SK-N-SH (cell line): ENCODE measurements at regions not wholly inside any gene's neighbourhood (a gene's known extent, or its start where the extent isn't known, plus 50 kb on each side); places are given as distances from the start of the nearest gene placed in this dataset.

ENCODE experiments used
- CTCF ChIA-PET: fragments of 300-600, 350-600 bp; formaldehyde crosslinking; extraction: SDS; loops from one replicate; lab custom pipeline; 2021; lab: Yijun Ruan, JAX
- POLR2A ChIA-PET: fragments of 350-600 bp; sonication (Branson Sonifier 250); formaldehyde crosslinking; extraction: SDS; loops from one replicate; lab custom pipeline; 2020; ENCODE audit warnings: antibody characterized with exemption, inconsistent platforms; lab: Yijun Ruan, JAX
- DNase-seq: peaks from one replicate; pipeline ENCODE4 v3.0.0; 2012
- H2AFZ ChIP-seq: fragments of 200-600 bp; sonication (generic); 2 replicates; pipeline ENCODE4 v1.8.1; 2016; ENCODE audit warnings: antibody characterized with exemption, mild to moderate bottlenecking, low read depth
- H3F3A ChIP-seq: fragments of 200-600 bp; sonication (generic); replicated peaks from 2 replicates; pipeline ENCODE3; 2016; ENCODE audit warnings: antibody characterized with exemption, mild to moderate bottlenecking; ENCODE audit not compliant: insufficient read depth
- H3K27ac ChIP-seq, 2 experiments: fragments of 200-500 bp in 1 of 2; fragments of 200-600 bp in 1 of 2; sonication (Bioruptor generic) in 1 of 2; sonication (generic), shearing (Covaris generic) in 1 of 2; 2 replicates each; pipeline versions ENCODE4 v1.5.1 to v1.6.1; 2014 to 2016; ENCODE audit warnings: low read depth in 2 of 2, inconsistent platforms in 1 of 2, low read length in 1 of 2, mild to moderate bottlenecking in 1 of 2, mixed read lengths in 1 of 2
- H3K27me3 ChIP-seq: fragments of 200-600 bp; sonication (generic), shearing (Covaris generic); 2 replicates; pipeline ENCODE4 v1.6.1; 2016; ENCODE audit warnings: mixed run types; ENCODE audit not compliant: insufficient read depth
- H3K36me3 ChIP-seq, 2 experiments: fragments of 200-500 bp in 1 of 2; fragments of 200-600 bp in 1 of 2; sonication (Bioruptor generic) in 1 of 2; sonication (generic) in 1 of 2; replicated peaks in 1 of 2; 2 replicates each; pipeline versions ENCODE3 to v1.5.1; 2014 to 2016; ENCODE audit warnings: low read length in 1 of 2, mild to moderate bottlenecking in 1 of 2; ENCODE audit not compliant: insufficient read depth in 2 of 2, control insufficient read depth in 1 of 2
- H3K4me1 ChIP-seq, 2 experiments: fragments of 200-500 bp in 1 of 2; fragments of 200-600 bp in 1 of 2; sonication (Bioruptor generic) in 1 of 2; sonication (generic), shearing (Covaris generic) in 1 of 2; 2 replicates each; pipeline versions ENCODE4 v1.5.1 to v1.6.1; 2014 to 2016; ENCODE audit warnings: low read depth in 1 of 2, low read length in 1 of 2, mixed run types in 1 of 2; ENCODE audit not compliant: insufficient read depth in 2 of 2, control insufficient read depth in 1 of 2
- H3K4me2 ChIP-seq: fragments of 200-600 bp; sonication (generic), shearing (Covaris generic); 2 replicates; pipeline ENCODE4 v1.6.1; 2017; ENCODE audit warnings: mixed run types
- H3K4me3 ChIP-seq, 2 experiments: fragments of 200-500 bp in 1 of 2; fragments of 200-600 bp in 1 of 2; sonication (Bioruptor generic) in 1 of 2; sonication (generic), shearing (Covaris generic) in 1 of 2; 2 replicates each; pipeline versions ENCODE4 v1.5.1 to v1.8.1; 2014 to 2016; ENCODE audit warnings: low read depth in 2 of 2, inconsistent platforms in 1 of 2, low read length in 1 of 2, mild to moderate bottlenecking in 1 of 2, mixed read lengths in 1 of 2, moderate library complexity in 1 of 2
- H3K79me2 ChIP-seq: fragments of 200-600 bp; sonication (generic); 2 replicates; pipeline ENCODE4 v1.8.1; 2017; ENCODE audit warnings: mild to moderate bottlenecking; ENCODE audit not compliant: insufficient read depth
- H3K9ac ChIP-seq: fragments of 200-600 bp; sonication (generic); 2 replicates; pipeline ENCODE4 v1.6.1; 2017; ENCODE audit warnings: mixed run types
- H3K9me2 ChIP-seq: fragments of 200-600 bp; sonication (generic); 2 replicates; pipeline ENCODE4 v1.6.1; 2017; ENCODE audit warnings: mixed run types
- H3K9me3 ChIP-seq: fragments of 200-600 bp; sonication (generic); 2 replicates; pipeline ENCODE4 v1.6.1; 2017; ENCODE audit warnings: mixed run types, mild to moderate bottlenecking, moderate library complexity
- H4K20me1 ChIP-seq: fragments of 200-600 bp; sonication (generic); 2 replicates; pipeline ENCODE4 v1.6.1; 2017; ENCODE audit warnings: mild to moderate bottlenecking, mixed run types; ENCODE audit not compliant: insufficient read depth
- CHD2 ChIP-seq: fragments of 150-350 bp; IDR thresholded peaks from 2 replicates; pipeline ENCODE4 v1.6.1; 2018; ENCODE audit warnings: low read length; ENCODE audit not compliant: partially characterized antibody
- ELF1 ChIP-seq: IDR thresholded peaks from 2 replicates; pipeline ENCODE4 v1.4.0; 2012
- FOXJ3 ChIP-seq: sonication (generic); formaldehyde crosslinking; IDR thresholded peaks from 2 replicates; pipeline ENCODE4 v1.5.1; 2020; ENCODE audit warnings: mild to moderate bottlenecking, missing genetic modification reagents
- FOXM1 ChIP-seq: IDR thresholded peaks from 2 replicates; pipeline ENCODE4 v1.4.0; 2012; ENCODE audit warnings: low read depth, mild to moderate bottlenecking
- GATA2 ChIP-seq: sonication (generic); formaldehyde crosslinking; IDR thresholded peaks from 2 replicates; pipeline ENCODE4 v1.5.0; 2020; ENCODE audit warnings: mild to moderate bottlenecking, missing genetic modification reagents
- MAX ChIP-seq: IDR thresholded peaks from 2 replicates; pipeline ENCODE4 v1.4.0; 2012; ENCODE audit warnings: low read depth
- MEF2A ChIP-seq: IDR thresholded peaks from 2 replicates; pipeline ENCODE4 v1.4.0; 2012; ENCODE audit warnings: low read depth, borderline replicate concordance
- POLR2AphosphoS5 ChIP-seq: IDR thresholded peaks from 2 replicates; pipeline ENCODE4 v1.6.1; 2012; ENCODE audit warnings: low read depth, low read length
- RCOR1 ChIP-seq: fragments of 150-350 bp; IDR thresholded peaks from 2 replicates; pipeline ENCODE4 v1.6.1; 2017; ENCODE audit warnings: antibody characterized with exemption, low read length
- REST ChIP-seq: IDR thresholded peaks from 2 replicates; pipeline ENCODE4 v1.6.1; 2012; ENCODE audit warnings: mild to moderate bottlenecking, low read depth, low read length, moderate library complexity
- RFX5 ChIP-seq: IDR thresholded peaks from 2 replicates; pipeline ENCODE4 v1.6.1; 2012; ENCODE audit warnings: mild to moderate bottlenecking, improper control_type of control experiment, low read length
- SIN3A ChIP-seq: IDR thresholded peaks from 2 replicates; pipeline ENCODE4 v1.6.1; 2012; ENCODE audit warnings: low read depth, mild to moderate bottlenecking, low read length, moderate library complexity, borderline replicate concordance
- SMC3 ChIP-seq: IDR thresholded peaks from 2 replicates; pipeline ENCODE4 v1.6.1; 2012; ENCODE audit warnings: low read depth, low read length, improper control_type of control experiment
- TCF12 ChIP-seq: IDR thresholded peaks from 2 replicates; pipeline ENCODE4 v1.4.0; 2012
- YY1 ChIP-seq: IDR thresholded peaks from 2 replicates; pipeline ENCODE4 v1.4.0; 2012; ENCODE audit warnings: low read depth, mild to moderate bottlenecking
- WGBS: methylation state at CpG from one replicate; pipeline ENCODE4 v1.1.6; 2017; ENCODE audit warnings: low lambda C conversion rate; 5-methylcytosine and 5-hydroxymethylcytosine counted together
- TF ChIP-seq, protein P1 (sequence below): IDR thresholded peaks from 2 replicates; pipeline ENCODE4 v1.4.0; 2012; ENCODE audit warnings: low read depth, borderline replicate concordance
- TF ChIP-seq, protein P2 (sequence below): IDR thresholded peaks from 2 replicates; pipeline ENCODE4; 2012

GRCh38 chr5:158552241-158552640, 547.5 kb downstream of the EBF1 start (continued):
- TF ChIP-seq REST (no peak), ELF1 (no peak), FOXM1 (no peak)
- TF ChIP-seq, protein P1, sequence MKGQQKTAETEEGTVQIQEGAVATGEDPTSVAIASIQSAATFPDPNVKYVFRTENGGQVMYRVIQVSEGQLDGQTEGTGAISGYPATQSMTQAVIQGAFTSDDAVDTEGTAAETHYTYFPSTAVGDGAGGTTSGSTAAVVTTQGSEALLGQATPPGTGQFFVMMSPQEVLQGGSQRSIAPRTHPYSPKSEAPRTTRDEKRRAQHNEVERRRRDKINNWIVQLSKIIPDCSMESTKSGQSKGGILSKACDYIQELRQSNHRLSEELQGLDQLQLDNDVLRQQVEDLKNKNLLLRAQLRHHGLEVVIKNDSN = no peak

- 19% methylated on average over 4 of the region's 4 CpGs for WGBS
- DNase-seq = no peak
These were observed 550.4 kb downstream of the EBF1 start for GRCh38 chr5:158549311-158549710.

More at GRCh38 chr5:158549311-158549710, 550.4 kb downstream of the EBF1 start:
- Histone ChIP-seq H3K79me2 (no peaks in the 10 kb centered on the region), H3K36me3 (no peaks in the 10 kb centered on the region), H3K9me2 (no peaks in the 10 kb centered on the region), H3K27ac (no peak overlapping the region), H4K20me1 (no peaks in the 10 kb centered on the region), H3K9me3 (no peaks in the 10 kb centered on the region), H3K9ac (no peak overlapping the region), H3K4me2 (no peak overlapping the region), H2AFZ (no peak overlapping the region), H3K4me3 (no peak overlapping the region), H3K4me1 (peaks cover 0 to 8% of the 10 kb centered on the region in 2 experiments; a peak in 2 of 4 replicates), H3F3A (no peaks in the 10 kb centered on the region), H3K27me3 (no peaks in the 10 kb centered on the region)
- POLR2A ChIA-PET = no interaction called here
- TF ChIP-seq, protein P1 = no peak
- no peak for TF ChIP-seq MAX
- no peak for TF ChIP-seq RFX5
- no peak for TF ChIP-seq YY1
- TF ChIP-seq POLR2AphosphoS5 = no peak
- no peak for TF ChIP-seq TCF12
- TF ChIP-seq, protein P2, sequence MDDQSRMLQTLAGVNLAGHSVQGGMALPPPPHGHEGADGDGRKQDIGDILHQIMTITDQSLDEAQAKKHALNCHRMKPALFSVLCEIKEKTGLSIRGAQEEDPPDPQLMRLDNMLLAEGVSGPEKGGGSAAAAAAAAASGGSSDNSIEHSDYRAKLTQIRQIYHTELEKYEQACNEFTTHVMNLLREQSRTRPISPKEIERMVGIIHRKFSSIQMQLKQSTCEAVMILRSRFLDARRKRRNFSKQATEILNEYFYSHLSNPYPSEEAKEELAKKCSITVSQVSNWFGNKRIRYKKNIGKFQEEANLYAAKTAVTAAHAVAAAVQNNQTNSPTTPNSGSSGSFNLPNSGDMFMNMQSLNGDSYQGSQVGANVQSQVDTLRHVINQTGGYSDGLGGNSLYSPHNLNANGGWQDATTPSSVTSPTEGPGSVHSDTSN = no peak
- no peak for TF ChIP-seq RCOR1
- no peak for TF ChIP-seq FOXJ3
- TF ChIP-seq SMC3 = no peak
- no peak for TF ChIP-seq MEF2A
- TF ChIP-seq ELF1 = no peak
- TF ChIP-seq FOXM1 = no peak
- no peak for TF ChIP-seq CHD2
- TF ChIP-seq GATA2 (CRISPR knock-in tag) = no peak
- TF ChIP-seq SIN3A = no peak
- CTCF ChIA-PET = no interaction called here
